SU-DHL-6 (cell line): ENCODE measurements at regions not wholly inside any gene's neighbourhood (a gene's known extent, or its start where the extent isn't known, plus 50 kb on each side); places are given as distances from the start of the nearest gene placed in this dataset.

ENCODE experiments used
- EZH2phosphoT487 ChIP-seq: fragments of 200-600 bp; sonication (generic), shearing (Covaris generic); conservative IDR thresholded peaks from 2 replicates; pipeline ENCODE4 v1.6.1; 2018; ENCODE audit warnings: mild to moderate bottlenecking, antibody characterized with exemption, low read length, moderate library complexity, mixed read lengths
- TF ChIP-seq, protein P1 (sequence below): fragments of 200-600 bp; sonication (generic); IDR thresholded peaks from one replicate; pipeline ENCODE4 v1.5.1; 2017; ENCODE audit warnings: antibody characterized with exemption, mild to moderate bottlenecking, low read length, moderate library complexity; ENCODE audit not compliant: insufficient read depth, poor library complexity, severe bottlenecking

DNA sequence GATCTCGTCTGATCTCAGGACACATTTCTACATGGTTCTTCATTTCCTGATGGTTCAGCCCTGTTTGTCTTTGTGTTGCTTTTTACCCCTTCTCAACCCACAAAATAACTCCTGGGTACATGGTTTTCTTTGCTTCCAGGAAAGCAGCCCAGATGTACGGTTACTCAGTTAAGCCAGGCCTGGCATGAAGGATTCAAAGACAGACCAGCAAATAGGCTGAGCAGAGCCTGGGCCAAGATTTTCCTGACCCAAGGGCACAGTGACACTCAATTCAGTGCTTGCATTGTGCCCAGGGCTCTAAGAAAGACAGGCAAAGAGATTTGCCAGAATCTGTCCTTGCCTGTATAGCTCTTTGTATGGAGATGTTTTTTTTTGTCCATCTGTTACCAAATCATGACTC, 340.8 kb upstream of the KIAA1217 start:
- TF ChIP-seq, protein P1, sequence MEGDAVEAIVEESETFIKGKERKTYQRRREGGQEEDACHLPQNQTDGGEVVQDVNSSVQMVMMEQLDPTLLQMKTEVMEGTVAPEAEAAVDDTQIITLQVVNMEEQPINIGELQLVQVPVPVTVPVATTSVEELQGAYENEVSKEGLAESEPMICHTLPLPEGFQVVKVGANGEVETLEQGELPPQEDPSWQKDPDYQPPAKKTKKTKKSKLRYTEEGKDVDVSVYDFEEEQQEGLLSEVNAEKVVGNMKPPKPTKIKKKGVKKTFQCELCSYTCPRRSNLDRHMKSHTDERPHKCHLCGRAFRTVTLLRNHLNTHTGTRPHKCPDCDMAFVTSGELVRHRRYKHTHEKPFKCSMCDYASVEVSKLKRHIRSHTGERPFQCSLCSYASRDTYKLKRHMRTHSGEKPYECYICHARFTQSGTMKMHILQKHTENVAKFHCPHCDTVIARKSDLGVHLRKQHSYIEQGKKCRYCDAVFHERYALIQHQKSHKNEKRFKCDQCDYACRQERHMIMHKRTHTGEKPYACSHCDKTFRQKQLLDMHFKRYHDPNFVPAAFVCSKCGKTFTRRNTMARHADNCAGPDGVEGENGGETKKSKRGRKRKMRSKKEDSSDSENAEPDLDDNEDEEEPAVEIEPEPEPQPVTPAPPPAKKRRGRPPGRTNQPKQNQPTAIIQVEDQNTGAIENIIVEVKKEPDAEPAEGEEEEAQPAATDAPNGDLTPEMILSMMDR = no peak
- no peak for TF ChIP-seq EZH2phosphoT487
